HG02884 (cell line): ENCODE measurements at regions not wholly inside any gene's neighbourhood (a gene's known extent, or its start where the extent isn't known, plus 50 kb on each side); places are given as distances from the start of the nearest gene placed in this dataset.
"Not testable (repeated sequence)": the region's sequence is repeated elsewhere in the genome, so short reads cannot be mapped to it uniquely, and the experiment has no call there.

Source experiments
- ATAC-seq: cut with Tn5 transposase; IDR thresholded peaks from one replicate; pipeline ENCODE4 v1.9.1; 2021; ENCODE audit warnings: mild to moderate bottlenecking, moderate library complexity; ENCODE audit not compliant: unreplicated experiment

- ATAC-seq = not testable (repeated sequence)
Observed at GRCh38 chr18:104264-104663, 54.1 kb upstream of the USP14 start.

GRCh38 chr18:105161-106053, 53.0 kb upstream of the USP14 start:
- ATAC-seq = not testable (repeated sequence)

- ATAC-seq = not testable (repeated sequence)
Observed at GRCh38 chr18:106054-106851, 52.1 kb upstream of the USP14 start.

DNA sequence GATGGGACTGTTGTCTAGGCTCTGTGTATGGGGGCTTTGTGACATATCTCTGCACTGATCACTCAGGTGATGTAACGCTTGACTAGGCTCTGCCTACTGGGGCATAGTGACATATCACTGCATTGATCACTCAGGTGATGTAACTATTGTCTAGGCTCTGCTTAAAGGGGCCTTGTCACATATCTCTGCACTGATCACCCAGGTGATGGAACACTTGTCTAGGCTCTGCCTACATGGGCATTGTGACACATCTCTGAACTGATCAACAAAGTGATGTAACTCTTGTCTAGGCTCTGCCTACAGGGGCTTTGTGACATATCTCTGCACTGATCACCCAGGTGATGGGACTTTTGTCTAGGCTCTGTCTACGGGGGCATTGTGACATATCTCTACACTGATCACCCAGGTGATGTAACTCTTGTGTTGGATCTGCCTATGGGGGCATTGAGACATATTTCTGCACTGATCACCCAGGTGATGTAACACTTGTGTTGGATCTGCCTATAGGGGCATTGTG, 51.4 kb upstream of the USP14 start:
- ATAC-seq = not testable (repeated sequence)

DNA sequence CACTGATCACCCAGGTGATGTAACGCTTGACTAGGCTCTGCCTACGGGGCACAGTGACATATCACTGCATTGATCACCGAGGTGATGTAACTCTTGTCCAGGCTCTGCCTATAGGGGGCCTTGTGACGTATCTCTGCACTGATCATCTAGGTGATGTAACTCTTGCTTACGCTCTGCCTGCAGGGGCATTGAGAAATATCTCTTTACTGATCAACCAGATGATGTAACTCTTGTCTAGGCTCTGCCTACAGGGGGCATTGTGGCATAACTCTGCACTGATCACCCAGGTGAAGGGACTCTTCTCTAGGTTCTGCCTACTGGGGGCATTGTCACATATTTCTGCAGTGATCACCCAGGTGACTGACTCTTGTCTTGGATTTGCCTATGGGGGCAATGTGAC, 50.9 kb upstream of the USP14 start:
- ATAC-seq = not testable (repeated sequence)

DNA sequence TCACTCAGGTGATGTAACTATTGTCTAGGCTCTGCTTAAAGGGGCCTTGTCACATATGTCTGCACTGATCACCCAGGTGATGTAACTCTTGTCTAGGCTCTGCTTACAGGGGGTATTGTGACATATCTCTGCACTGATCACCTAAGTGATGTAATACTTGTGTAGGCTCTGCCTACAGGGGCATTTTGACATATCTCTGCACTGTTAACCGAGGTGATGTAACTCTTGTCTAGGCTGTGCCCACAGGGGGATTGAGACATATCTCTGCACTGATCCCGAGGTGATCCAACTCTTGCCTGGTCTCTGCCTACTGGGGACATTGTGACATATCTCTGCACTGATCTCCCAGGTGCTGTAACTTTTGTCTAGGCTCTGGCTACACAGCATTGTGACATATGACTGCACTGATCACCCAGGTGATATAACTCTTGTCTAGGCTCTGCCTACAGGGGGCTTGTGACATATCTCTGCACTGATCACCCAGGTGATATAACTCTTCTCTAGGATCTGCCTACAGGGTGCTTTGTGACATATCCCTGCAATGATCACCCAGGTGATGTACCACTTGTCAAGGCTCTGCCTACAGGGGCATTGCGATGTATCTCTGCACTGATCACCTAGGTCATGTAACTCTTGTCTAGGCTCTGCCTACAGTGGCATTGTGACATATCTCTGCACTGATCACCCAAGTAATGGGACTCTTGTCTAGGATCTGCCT, 50.3 kb upstream of the USP14 start:
- ATAC-seq = peak; percentile 31
